Spleen (tissue), 11 donors: ENCODE measurements at regions not wholly inside any gene's neighbourhood (a gene's known extent, or its start where the extent isn't known, plus 50 kb on each side); places are given as distances from the start of the nearest gene placed in this dataset.

ENCODE experiments used
- DNase-seq: peaks from one replicate; pipeline ENCODE4 v3.0.0-alpha.2; 2020
- H3K27ac ChIP-seq, 8 donors: fragments of 200-600 bp; sonication (generic) in 7 of 8; 1 replicate in 4 of 8; 2 replicates in 4 of 8; pipeline versions ENCODE4 v1.5.0 to v1.8.0; 2016 to 2021; ENCODE audit warnings: inconsistent platforms in 4 of 8, mild to moderate bottlenecking in 4 of 8, moderate library complexity in 1 of 8
- H3K27me3 ChIP-seq, 7 donors: fragments of 200-600 bp; sonication (generic) in 6 of 7; replicated peaks in 1 of 7; 1 replicate in 4 of 7; 2 replicates in 3 of 7; pipeline versions ENCODE4 v1.5.0 to v1.8.0; 2016 to 2021; ENCODE audit warnings: inconsistent platforms in 3 of 7, mild to moderate bottlenecking in 1 of 7
- H3K36me3 ChIP-seq, 6 donors: fragments of 200-600 bp; sonication (generic) in 5 of 6; 1 replicate in 4 of 6; 2 replicates in 2 of 6; pipeline versions ENCODE4 v1.5.0 to v1.8.0; 2016 to 2021; ENCODE audit warnings: inconsistent platforms in 2 of 6
- H3K4me1 ChIP-seq, 6 donors: fragments of 200-600 bp; sonication (generic) in 5 of 6; 1 replicate in 3 of 6; 2 replicates in 3 of 6; pipeline versions ENCODE4 v1.5.0 to v1.8.0; 2016 to 2021; ENCODE audit warnings: inconsistent platforms in 3 of 6
- H3K4me3 ChIP-seq, 8 donors: fragments of 200-600 bp; sonication (generic) in 7 of 8; 1 replicate in 4 of 8; 2 replicates in 4 of 8; pipeline versions ENCODE4 v1.5.0 to v1.8.0; 2016 to 2021; ENCODE audit warnings: inconsistent platforms in 4 of 8, mild to moderate bottlenecking in 4 of 8, moderate library complexity in 2 of 8
- H3K9me3 ChIP-seq, 8 donors: fragments of 200-600 bp; sonication (generic) in 7 of 8; 1 replicate in 4 of 8; 2 replicates in 4 of 8; pipeline versions ENCODE4 v1.5.0 to v1.8.0; 2016 to 2021; ENCODE audit warnings: inconsistent platforms in 4 of 8
- POLR2A ChIP-seq, 3 donors: fragments of 450-650 bp; IDR thresholded peaks; one replicate each; pipeline ENCODE4 v1.5.1; 2017; ENCODE audit warnings: antibody characterized with exemption in 3 of 3, mild to moderate bottlenecking in 1 of 3
- POLR2AphosphoS5 ChIP-seq, 3 donors: sonication (generic); formaldehyde crosslinking; IDR thresholded peaks; one replicate each; pipeline ENCODE4 v1.5.1; 2017; ENCODE audit warnings: antibody characterized with exemption in 3 of 3
- WGBS, 5 donors: extraction: QIAGEN DNeasy Blood & Tissue Kit in 3 of 5; methylation state at CpG; one replicate each; pipeline versions ENCODE4 v1.1.5 to v1.1.7; 2013 to 2018; 5-methylcytosine and 5-hydroxymethylcytosine counted together
- intact Hi-C: fragments of 100-400 bp; cut with DNase I; formaldehyde crosslinking; loops from one replicate; pipeline ENCODE4 v1.15.0; 2023; ENCODE audit warnings: low total_unique reads
- TF ChIP-seq, protein P1 (sequence below), 11 experiments: fragments of 200-600 bp in 7 of 11; fragments of 450-650 bp in 4 of 11; sonication (generic) in 4 of 11; IDR thresholded peaks in 8 of 11; conservative IDR thresholded peaks in 3 of 11; 1 replicate in 7 of 11; 2 replicates in 4 of 11; pipeline versions ENCODE4 v1.4.0 to v1.8.0; 2016 to 2021; ENCODE audit warnings: antibody characterized with exemption in 11 of 11, inconsistent platforms in 4 of 11, mild to moderate bottlenecking in 1 of 11
- donor health status: healthy with polysubstance abuse.
- donor health status: DM: no; HTN: no; CAD: no; lungs with moderate emphysema.
- donor health status: DM: no; HTN: no; CAD: no.
- donor health status: Bipolar disorder and iron deficiency.
- donor health status: healthy.
- donor health status: DM: no; HTN: no; CAD: no.
- donor health status: DM: yes; HTN: yes; CAD: no.

DNA sequence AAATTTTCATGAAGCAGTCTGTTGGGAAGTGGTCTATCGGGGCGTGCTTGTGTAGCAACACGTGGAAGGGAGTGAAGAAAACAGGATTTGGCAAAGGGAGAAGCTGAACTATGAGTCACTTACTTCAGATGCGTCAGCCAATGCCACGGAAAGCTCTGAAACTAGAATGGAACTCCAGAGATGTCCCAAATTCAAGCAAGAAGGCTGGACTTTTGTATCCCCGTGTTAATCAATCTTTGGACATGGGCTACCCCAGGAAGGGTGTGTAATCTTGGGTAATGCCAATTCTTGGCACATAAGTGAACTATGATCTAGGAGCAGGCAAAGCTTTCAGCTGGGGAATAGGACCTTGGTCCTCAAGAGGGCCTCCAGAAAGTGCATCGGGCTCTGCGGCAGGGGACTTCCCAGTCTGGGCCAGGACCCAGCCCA is 102.6 kb downstream of the ADSS2 start:
- TF ChIP-seq POLR2A (IDR thresholded peaks at IDR 0.05) (no peak), POLR2AphosphoS5 (IDR thresholded peaks at IDR 0.05) (no peak)
- TF ChIP-seq, protein P1, sequence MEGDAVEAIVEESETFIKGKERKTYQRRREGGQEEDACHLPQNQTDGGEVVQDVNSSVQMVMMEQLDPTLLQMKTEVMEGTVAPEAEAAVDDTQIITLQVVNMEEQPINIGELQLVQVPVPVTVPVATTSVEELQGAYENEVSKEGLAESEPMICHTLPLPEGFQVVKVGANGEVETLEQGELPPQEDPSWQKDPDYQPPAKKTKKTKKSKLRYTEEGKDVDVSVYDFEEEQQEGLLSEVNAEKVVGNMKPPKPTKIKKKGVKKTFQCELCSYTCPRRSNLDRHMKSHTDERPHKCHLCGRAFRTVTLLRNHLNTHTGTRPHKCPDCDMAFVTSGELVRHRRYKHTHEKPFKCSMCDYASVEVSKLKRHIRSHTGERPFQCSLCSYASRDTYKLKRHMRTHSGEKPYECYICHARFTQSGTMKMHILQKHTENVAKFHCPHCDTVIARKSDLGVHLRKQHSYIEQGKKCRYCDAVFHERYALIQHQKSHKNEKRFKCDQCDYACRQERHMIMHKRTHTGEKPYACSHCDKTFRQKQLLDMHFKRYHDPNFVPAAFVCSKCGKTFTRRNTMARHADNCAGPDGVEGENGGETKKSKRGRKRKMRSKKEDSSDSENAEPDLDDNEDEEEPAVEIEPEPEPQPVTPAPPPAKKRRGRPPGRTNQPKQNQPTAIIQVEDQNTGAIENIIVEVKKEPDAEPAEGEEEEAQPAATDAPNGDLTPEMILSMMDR (IDR thresholded peaks at IDR 0.05 in 8 of 11, conservative IDR thresholded peaks at IDR 0.05 in 3 of 11), result no peak
- intact Hi-C loops, result no loop called here
- 57 to 81% (median 66%) methylated on average over 8 of the region's 8 CpGs for WGBS, 5 donors
- DNase-seq, result no peak
- H3K4me3 ChIP-seq, result no peak overlapping the region
- H3K4me1 ChIP-seq, result peaks cover 0 to 25% (median 14%) of the 10 kb centered on the region in 6 donors
- no peaks in the 10 kb centered on the region for H3K27me3 ChIP-seq
- no peak overlapping the region for H3K27ac ChIP-seq
- H3K9me3 ChIP-seq, result peaks cover 0 to 17% (median 9%) of the 10 kb centered on the region in 8 donors
- H3K36me3 ChIP-seq, result no peaks in the 10 kb centered on the region

DNA sequence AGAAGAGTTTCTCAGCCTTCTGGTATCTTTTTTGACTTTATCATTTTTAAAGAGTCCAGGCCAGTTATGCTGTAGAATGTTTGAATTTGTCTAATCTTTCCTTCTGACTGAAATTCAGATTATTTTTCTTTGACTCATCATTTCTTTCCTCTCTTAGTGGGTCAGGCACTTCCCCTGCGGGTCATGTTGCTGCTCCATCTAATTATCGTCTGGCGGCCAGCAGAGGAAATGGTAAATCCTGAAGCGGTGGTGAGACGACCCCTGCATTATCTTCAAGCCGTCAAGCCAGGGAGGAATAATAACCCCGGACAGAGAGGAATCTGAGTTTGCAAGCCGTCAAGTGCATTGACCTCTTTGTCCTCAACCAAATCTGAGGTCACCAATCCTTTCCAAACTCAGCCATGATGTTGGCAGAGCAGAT is 102.1 kb downstream of the ADSS2 start:
- Histone ChIP-seq H3K9me3 (peaks cover 0 to 17% (median 9%) of the 10 kb centered on the region in 8 donors), H3K27me3 (no peaks in the 10 kb centered on the region), H3K4me3 (no peak overlapping the region), H3K27ac (no peak overlapping the region), H3K4me1 (peaks cover 0 to 25% (median 14%) of the 10 kb centered on the region in 6 donors), H3K36me3 (no peaks in the 10 kb centered on the region)
- intact Hi-C loops, result no loop called here
- no peak for DNase-seq
- 9 to 19% (median 18%) methylated on average over 8 of the region's 8 CpGs for WGBS, 5 donors
- TF ChIP-seq POLR2AphosphoS5 (IDR thresholded peaks at IDR 0.05), result no peak
- TF ChIP-seq POLR2A (IDR thresholded peaks at IDR 0.05), result no peak
- TF ChIP-seq, protein P1 (IDR thresholded peaks at IDR 0.05 in 8 of 11, conservative IDR thresholded peaks at IDR 0.05 in 3 of 11), result no peak

DNA sequence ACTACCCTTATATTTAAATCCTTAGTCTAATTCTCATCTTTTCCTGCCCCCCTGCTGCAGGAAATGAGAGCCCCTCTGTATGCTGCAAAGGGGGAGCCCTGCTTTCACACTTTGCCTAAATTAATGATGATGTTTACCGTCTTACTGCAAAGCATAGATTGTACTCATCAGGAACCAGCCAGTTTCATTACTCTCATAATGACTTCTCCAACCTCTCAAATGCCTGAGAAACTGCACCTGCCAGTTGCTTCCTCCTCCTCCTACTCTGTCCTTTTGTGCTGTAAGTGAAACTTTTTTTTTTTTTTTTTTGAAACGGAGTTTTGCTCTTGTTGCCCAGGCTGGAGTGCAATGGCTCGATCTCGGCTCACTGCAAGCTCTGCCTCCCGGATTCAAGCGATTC is 101.7 kb downstream of the ADSS2 start:
- H3K4me3 ChIP-seq, result no peak overlapping the region
- WGBS, 5 donors, result 42 to 56% (median 53%) methylated on average over 6 of the region's 6 CpGs
- no peaks in the 10 kb centered on the region for H3K36me3 ChIP-seq
- intact Hi-C loops, result no loop called here
- no peak for DNase-seq
- H3K27me3 ChIP-seq, result no peaks in the 10 kb centered on the region
- TF ChIP-seq POLR2AphosphoS5 (IDR thresholded peaks at IDR 0.05) (no peak), POLR2A (IDR thresholded peaks at IDR 0.05) (no peak)
- TF ChIP-seq, protein P1 (IDR thresholded peaks at IDR 0.05 in 8 of 11, conservative IDR thresholded peaks at IDR 0.05 in 3 of 11), result no peak
- H3K4me1 ChIP-seq, result peaks cover 0 to 25% (median 14%) of the 10 kb centered on the region in 6 donors
- peak overlapping the region in 1 of 8 donors; percentile 25 for H3K27ac ChIP-seq
- H3K9me3 ChIP-seq, result peaks cover 0 to 17% (median 9%) of the 10 kb centered on the region in 8 donors

DNA sequence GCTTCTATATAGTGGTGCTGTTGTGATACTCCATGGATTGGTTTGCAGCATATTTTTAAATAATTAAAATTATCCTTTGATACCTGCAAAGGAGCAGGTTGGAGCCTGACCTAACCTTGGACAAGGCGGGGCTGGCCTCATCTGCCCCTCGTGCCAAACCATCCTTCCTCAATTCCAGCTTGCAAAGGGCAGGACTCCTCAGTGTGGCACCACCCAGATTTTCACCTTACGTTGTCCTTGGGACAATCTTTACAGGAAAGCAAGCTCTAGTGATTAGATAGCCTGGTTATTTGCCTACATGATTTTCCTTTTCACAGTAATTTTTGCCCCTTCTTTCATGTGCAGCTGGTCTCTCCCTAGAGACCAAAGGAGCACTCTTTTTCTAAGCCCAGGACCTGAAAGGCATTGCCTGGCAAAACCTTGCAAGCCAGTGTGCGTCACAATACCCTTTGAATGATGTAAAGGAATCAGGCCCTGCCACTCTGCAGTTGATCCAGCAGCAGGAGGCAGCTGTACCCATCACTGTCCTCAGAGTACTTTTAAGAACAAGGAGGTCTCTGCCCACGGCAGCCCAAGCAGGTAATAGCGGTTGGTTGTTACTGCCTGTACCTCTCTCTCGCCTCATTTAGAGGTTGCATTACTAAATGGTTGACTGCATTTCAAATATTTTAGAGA is 99.4 kb downstream of the ADSS2 start:
- no peaks in the 10 kb centered on the region for H3K27me3 ChIP-seq
- H3K36me3 ChIP-seq, result no peaks in the 10 kb centered on the region
- H3K27ac ChIP-seq, result no peak overlapping the region
- no peak overlapping the region for H3K4me3 ChIP-seq
- WGBS, 5 donors, result 62 to 77% (median 73%) methylated on average over 7 of the region's 7 CpGs
- intact Hi-C loops, result no loop called here
- DNase-seq, result no peak
- H3K9me3 ChIP-seq, result peaks cover 0 to 8% (median under 1%) of the 10 kb centered on the region in 8 donors
- TF ChIP-seq POLR2AphosphoS5 (IDR thresholded peaks at IDR 0.05) (no peak), POLR2A (IDR thresholded peaks at IDR 0.05) (no peak)
- TF ChIP-seq, protein P1 (IDR thresholded peaks at IDR 0.05 in 8 of 11, conservative IDR thresholded peaks at IDR 0.05 in 3 of 11), result no peak
- peaks cover 0 to 25% (median 14%) of the 10 kb centered on the region in 6 donors for H3K4me1 ChIP-seq
